ENCODE measurements at regions not wholly inside any gene's neighbourhood (a gene's known extent, or its start where the extent isn't known, plus 50 kb on each side); places are given as distances from the start of the nearest gene placed in this dataset.
"Not testable (repeated sequence)": the region's sequence is repeated elsewhere in the genome, so short reads cannot be mapped to it uniquely, and the experiment has no call there.

DNA sequence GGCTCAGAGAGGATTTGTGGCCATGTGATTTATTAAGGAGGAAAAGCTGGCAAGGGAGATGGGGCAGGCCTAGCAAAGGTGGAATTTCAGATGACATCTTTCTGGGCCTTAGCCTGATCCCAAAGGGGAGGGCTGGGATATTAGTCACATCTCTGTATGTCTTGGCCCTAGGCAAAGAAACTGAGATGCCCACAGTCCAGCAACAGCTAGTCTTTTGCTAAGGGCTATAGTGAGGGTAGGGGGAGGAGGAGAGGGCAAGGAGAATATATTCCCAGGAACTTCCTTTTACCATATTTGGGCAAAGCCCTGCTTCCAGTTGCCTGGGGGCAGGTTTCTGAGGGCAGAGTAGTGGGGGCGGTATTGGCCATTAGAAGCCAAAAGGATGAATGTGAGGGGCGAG, 209.8 kb upstream of the NR3C2 start:
- DNase-seq (ENCODE audit: low read depth), result no peak

DNA sequence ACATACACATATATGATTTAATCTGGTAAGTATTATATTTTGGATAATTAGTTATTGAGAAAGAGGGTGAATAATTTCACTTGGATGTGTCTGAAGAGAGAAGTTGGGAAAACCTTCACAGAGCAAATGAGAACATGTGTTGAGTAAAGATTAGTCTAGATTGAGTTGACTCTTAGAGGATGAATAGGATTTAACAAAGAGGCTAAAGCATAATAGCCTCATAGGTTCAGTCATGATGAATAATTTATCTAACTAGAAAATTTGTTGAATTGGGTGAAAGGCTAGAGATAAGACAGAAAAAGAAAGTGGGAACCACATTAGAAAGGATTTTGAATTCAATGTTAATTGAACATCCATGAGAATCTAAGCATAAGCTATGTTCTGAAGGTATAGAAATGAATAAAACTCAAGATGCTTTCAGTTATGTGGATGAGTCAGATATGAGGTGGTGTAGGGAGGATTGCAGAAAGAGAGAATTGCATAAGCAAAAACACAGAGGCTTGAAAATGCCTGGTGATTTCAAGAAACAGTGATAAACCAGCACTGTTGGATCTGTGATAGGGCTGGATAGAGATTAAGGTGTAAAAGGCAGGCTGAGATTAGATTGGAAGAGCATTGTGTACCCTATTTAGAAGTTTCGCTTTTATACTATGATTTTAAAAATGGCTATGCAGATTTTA, 207.6 kb upstream of the NR3C2 start:
- peak; percentile 18 for DNase-seq (ENCODE audit: low read depth)

DNA sequence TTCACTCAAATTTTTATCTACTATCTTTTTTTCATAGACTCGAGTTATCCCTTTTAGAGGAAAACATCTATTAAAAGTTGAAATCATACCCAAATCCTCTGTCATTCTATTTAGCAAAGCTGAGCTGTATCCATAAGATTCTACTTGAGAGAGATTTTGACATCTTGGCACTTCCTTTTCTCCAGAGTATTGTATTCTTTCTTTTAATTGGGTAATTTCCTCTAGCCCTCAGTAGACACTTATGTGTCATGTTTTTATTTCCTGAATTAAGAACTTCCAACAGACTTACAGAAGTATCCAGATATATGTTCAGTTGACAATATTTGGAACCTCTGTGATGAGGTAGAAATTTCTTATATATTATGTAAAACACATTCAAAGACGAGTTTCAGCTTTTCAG, 201.6 kb upstream of the NR3C2 start:
- no peak for DNase-seq (ENCODE audit: low read depth)

DNA sequence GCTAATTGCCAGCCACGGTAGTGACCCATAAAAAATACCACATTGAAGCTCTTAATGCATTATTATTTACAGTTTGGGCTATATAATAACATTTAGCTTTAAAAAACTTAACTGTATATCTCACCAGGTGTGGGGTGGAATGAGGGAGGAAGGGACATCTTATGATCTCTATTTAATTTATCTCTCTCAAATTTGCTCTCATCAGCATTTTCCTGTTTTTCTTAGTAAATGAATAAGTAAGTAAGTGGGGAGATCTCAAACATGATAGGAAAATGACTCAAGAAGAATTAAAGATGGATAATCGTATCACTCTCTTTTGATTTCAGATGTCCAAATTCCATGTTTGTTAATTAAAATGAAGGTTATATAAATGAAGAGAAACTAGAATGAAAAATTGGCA, 200.7 kb upstream of the NR3C2 start:
- DNase-seq (ENCODE audit: low read depth), result no peak

DNA sequence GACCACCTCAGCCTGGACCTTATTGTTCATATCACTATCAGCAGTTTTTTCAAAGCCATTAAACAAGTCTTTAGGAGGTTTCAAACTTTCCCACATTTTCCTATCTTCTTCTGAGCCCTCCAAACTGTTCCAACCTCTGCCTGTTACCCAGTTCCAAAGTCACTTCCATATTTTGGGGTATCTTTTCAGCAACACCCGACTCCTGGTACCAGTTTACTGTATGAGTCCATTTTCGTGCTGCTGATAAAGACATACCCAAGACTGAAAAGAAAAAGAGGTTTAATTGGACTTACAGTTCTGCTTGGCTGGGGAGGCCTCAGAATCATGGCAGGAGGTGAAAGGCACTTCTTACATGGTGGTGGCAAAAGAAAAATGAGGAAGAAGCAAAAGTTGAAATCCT, 195.9 kb upstream of the NR3C2 start:
- not testable (repeated sequence) for DNase-seq (ENCODE audit: low read depth)

DNA sequence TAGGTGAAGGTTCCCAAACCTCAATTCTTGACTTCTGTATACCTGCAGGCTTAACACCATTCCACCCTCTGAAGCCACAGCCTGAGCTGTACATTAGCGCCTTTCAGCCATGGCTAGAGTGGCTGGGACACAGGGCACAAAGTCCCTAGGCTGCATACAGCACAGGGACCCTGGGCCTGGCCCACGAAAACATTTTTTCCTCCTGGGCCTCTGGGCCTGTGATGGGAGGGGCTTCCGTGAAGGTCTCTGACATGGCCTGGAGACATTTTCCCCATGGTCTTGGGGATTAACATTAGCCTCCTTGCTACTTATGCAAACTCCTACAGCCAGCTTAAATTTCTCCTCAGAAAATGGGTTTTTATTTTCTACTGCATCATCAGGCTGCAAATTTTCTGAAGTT, 195.2 kb upstream of the NR3C2 start:
- not testable (repeated sequence) for DNase-seq (ENCODE audit: low read depth)

DNA sequence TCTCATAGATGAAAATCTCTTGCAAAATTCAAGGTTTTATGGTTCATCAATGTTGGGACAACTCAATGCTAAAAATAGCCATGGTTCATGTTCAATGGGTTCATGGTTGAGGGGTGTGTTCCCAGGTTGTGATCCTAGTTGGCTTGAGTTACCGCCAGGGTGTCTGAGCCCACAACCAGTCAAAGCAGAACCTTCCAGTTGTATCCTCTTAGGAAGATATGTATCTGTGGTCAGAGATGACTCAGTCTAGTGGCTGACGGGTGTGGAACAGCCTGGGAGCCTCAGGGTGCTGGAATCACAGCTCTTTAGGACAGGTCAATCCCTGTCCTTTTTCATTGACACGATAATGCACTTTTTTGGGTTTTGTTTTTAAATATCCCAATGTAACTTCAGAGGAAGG, 192.3 kb upstream of the NR3C2 start:
- peak; percentile 6 for DNase-seq (ENCODE audit: low read depth)

DNA sequence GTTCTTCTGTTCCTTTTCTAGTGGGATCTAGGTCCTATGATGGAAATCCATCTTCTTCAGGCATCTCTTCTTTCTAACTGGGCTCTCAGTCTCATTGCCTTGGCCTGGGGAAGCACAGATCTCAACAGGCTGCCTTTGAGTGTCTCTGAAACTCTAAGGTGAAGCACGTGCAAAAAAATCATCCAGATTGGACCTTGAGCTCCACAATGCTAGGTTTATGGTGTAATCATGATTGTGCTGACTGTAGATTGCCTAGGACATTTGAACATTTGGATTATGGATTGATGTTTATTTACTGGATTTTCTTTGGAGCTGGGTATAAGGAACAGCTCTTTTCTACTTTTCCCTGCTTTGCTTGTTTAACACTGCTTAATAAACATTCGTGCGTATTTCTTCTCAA, 191.5 kb upstream of the NR3C2 start:
- DNase-seq (ENCODE audit: low read depth), result no peak

DNA sequence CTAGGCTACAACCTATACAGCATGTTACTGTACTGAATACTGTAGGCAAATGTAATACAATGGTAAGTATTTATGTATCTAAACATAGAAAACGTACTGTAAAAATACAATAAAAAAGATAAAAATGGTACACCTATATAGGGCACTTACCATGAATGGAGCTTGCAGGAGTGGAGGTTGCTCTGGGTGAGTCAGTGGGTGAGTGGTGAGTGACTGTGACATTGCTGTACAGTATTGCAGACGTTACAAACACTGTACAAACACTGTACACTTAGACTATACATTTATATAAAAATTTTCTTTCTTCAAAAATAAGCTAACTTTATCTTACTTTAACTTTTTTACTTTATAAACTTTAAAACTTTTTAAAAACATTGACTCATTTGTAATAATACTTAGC, 190.3 kb upstream of the NR3C2 start:
- DNase-seq (ENCODE audit: low read depth), result no peak

DNA sequence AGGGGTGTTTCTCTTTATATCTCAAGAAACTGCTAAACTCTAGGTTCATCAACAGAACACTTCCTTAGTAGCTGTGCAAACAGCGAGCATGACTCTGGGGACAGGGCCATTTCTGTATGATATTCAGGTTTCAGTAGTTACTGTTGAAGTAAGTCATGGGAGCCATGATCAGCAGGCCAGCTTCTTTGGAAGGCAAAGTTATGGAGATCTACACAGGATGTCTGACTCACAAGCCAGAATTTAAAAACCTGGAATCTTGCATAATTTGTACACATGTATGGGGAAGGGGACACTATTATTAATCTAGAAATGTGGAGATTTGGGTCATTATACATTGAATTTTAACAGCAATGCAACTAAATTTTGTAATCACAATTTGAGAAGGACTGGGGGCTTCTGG, 187.8 kb upstream of the NR3C2 start:
- DNase-seq (ENCODE audit: low read depth), result no peak

DNA sequence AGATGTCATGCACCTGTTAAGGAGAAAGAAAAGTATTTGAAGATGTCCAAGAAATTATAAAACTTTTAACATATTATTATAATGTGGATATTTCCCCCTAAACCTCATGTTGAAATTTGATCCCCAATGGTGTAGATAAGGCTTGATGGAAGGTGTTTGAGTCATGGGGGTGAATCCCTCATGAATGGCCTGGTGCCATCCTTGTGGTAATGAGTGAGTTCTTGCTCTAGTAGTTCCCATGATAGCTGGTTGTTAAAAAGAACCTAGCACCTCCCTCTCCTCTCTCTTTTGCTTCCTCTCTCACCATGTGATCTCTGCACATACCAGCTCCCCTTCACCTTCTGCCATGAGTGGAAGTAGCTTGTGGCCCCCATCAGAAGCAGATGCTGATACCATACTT, 176.6 kb upstream of the NR3C2 start:
- DNase-seq (ENCODE audit: low read depth), result no peak

DNA sequence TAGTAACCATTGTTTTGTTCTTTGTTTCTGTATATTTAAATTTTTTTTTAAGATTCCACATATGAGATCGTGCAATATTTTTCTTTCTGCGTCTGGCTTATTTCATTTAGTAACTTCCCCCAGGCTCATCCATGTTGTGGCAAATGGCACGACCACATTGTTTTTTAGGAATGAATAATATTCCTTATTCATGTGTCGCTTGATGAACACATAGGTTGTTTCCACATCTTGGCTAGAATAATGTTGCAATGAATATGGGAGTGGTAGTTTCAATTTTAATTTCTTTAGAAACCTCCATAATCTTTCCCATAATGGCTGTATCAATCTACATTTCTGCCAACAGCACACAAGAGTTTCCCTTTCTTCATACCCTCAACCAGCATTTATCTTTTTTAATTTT, 166.8 kb upstream of the NR3C2 start:
- no peak for DNase-seq (ENCODE audit: low read depth)

DNA sequence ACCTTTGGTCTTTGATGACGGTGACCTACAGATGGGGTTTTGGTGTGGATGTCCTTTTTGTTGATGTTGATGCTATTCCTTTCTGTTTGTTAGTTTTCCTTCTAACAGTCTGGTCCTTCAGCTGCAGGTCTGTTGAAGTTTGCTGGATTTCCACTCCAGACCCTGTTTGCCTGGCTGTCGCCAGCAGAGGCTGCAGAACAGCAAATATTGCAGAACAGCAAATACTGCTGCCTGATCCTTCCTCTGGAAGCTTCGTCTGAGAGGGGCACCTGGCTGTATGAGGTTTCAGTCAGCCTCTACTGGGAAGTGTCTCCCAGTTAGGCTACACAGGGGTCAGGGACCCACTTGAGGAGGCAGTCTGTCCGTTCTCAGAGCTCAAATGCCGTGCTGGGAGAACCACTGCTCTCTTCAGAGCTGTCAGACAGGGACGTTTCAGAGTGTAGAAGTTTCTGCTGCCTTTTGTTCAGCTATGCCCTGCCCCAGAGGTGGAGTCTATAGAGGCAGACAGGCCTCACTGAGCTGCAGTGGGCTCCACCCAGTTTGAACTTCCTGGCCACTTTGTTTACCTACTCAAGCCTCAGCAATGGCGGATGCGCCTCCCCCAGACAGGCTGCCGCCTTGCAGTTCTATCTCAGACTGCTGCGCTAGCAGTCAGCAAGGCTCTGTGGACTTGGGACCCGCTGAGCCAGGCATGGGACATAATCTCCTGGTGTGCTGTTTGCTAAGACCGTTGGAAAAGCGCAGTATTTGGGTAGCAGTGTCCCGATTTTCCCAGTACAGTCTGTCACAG, 156.4 kb upstream of the NR3C2 start:
- DNase-seq (ENCODE audit: low read depth), result not testable (repeated sequence)

DNA sequence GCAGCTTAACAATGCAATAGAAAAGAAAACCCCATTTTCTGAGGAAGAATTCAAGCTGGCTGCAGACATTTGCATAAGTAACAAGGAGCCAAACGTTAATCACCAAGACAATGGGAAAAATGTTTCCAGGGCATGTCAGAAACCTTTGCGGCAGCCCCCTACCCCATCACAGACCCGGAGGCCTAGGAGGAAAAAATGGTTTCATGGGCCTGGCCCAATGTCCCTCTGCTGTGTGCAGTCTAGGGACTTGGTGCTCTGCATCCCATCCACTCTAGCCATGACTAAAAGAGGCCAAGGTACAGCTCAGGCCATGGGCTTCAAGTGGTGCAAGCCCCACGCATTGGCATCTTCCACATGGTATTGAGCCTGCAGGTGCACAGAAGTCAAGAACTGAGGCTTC, 147.0 kb upstream of the NR3C2 start:
- DNase-seq (ENCODE audit: low read depth), result no peak

DNA sequence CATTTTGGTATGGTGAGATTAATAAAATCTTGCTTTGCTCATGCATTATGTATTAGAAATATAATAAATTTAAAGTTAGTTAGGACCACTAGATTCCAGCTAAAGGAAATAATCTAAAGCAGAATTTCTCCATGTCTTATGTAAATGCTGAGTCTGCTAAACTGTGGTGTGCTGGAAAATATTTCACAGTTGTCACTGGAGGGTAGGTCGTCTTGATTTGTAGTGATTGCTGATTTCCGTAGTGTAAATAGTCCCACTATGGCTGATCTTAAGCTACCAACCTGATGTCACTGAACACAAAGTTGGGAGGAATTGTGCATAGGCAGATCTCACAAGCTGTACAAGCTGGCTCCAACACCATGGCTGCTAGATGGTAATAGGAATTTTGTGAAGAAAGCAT, 133.4 kb upstream of the NR3C2 start:
- DNase-seq (ENCODE audit: low read depth), result no peak

DNA sequence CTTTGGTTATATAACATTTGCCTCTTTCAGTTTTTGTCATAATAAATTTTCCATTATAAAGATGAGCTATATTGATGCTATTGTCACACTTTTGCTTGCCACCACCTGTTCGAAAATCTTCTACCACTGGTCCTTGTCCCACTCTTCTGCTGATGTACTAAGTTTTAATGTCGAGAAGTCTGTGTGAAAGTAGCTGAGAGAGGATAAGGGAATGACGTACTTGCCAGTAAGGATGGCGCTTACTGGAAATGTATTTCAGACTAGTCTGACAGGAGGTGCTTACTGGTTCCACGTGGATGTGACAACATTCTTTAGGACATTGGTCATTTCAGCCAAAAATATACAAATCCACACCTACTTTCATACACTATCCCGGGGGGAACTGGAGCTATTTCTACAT, 132.7 kb upstream of the NR3C2 start:
- no peak for DNase-seq (ENCODE audit: low read depth)

DNA sequence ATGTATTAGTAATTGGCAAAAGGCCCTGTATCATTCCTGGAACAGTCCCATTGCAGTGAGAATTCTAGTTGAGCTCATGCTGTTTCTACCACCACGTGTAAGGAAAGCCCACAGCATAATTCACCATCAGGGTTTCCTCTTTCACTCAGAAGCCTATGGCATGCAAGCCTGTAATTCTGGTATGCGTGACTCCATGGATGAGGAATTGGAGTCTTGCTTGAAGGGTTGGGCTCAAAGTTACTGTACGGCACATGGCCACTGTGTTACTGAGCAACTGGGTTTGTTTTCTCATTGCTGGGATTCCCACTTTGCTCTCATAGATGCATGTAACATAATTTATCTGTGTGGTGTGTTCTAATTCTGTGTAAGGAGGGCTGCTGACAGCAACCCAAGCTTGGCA, 132.3 kb upstream of the NR3C2 start:
- peak; percentile 60 for DNase-seq (ENCODE audit: low read depth)

DNA sequence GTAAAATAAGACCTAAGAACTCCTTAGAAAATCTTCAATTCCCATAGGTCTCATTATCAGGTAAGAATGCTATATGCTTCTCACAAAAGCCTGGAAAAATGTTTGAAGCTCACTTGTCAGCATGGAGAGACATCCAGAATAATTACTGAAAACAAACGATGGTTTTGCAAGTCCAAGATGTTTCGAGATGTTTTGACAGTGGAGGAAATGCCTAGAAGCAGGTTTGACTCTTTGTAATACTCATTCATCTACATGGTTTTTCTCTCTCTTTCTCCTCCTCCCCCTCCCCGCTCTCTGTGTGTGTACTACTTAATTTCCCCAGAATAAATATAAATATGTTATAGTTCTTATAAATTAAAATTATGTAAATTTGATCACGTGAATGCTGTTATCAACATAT, 131.9 kb upstream of the NR3C2 start:
- DNase-seq (ENCODE audit: low read depth), result no peak

DNA sequence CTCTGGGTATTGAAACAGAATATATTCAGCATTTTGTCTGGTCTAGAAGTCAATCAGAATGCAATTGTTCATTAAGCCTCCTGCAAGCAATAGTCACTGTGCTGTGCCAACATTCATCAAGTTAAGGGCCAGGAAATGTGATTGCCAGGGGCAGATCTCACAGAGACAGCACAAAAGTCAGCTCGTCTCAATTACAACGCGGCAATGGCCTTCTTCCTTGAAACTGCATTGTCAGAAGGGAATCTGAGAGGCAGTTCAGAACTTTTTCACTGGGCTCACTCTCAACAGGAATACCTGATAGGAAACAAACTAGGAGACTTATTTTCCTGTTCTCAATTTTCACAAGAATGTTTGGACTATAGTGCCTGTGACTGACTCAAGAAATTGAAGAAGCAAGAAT, 131.1 kb upstream of the NR3C2 start:
- no peak for DNase-seq (ENCODE audit: low read depth)

DNA sequence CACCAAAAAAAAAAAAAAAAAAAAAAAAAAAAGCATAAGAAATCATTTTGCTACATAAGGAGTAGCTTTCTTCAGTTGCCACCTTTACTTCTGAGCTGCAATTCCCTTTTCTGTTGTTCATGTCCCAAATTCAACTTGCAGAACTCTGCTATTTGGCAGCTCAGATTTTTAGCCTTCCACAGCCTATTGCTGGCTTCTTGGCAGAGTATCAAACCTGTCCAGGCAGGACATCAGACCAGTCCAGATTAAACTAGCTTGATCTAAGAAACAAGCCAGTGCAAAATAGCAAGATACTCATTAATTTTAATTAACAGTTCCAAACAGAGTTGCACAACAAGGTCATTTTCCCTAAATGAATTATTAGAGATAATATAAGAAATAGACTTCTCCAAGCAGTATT, 123.6 kb upstream of the NR3C2 start:
- no peak for DNase-seq (ENCODE audit: low read depth)

DNA sequence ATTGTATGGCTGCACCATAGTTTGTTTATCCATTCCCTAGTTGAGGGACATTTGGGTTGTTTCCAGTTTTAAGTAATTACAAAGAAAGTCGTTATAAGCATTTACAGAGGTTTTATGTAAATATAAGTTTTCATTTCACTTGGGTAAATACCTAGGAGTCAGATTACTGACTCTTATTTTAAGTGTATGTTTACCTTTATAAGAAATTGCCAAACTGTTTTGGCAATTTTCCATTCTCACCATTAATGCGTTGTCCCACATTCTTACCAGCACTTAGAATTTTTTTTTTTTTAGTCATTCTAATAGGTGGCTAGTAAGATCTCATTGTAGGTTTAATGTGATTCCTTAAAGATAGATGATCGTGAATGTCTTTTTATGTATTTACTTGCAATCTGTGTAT, 121.5 kb upstream of the NR3C2 start:
- DNase-seq (ENCODE audit: low read depth), result no peak

DNA sequence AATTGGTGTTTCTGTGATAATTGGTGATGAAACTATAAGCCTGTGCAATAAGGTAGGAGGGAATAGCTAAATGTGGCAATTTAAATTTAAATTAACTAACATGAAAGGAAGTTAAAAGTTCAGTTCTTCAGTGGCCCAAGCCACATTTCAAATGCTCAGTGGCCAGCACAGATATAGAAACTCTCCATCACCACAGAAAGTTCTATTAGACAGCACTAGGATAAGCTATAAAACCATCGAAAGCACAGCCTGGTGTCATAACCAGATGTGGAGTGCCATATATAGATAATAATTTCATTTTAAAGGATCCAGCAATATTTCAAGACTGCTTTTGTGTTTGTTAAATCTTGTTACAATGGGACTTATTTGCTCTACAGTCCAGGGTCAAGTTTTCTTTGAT, 119.3 kb upstream of the NR3C2 start:
- DNase-seq (ENCODE audit: low read depth), result no peak

DNA sequence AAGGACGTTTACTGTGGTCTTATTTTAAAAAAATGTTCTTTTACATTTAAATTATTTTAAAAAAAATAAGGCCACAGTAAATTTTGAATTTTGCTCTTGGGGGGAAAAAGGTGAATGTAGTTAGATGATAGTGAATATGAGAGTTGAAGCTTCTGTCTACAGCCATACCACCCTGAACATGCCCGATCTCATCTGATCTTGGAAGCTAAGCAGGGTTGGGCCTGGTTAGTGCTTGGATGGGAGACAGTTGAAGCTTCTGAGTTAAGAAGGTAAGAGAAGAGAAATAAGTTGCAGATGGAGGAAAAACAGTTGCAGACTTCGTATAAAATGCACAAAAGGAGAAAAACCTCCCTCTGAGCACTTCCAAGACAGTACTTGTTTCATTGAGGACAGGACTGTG, 115.6 kb upstream of the NR3C2 start:
- no peak for DNase-seq (ENCODE audit: low read depth)

DNA sequence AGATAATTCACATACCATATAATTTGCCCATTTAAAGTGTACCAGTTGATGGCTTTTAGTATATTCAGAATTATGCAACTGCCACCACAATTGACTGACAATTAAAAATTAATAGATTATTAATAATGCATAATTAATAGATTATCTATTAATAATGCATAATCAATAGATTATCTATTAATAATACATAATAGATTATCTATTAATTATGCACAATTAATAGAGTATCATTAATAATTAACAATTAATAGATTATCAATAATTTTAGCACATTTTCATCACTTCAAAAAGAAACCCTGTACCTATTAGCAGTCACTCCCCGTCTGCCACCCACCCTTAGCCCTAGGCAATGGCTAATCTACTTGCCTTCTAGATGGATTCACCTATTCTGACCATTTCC, 108.6 kb upstream of the NR3C2 start:
- no peak for DNase-seq (ENCODE audit: low read depth)

Measured in non-pigmented ciliary epithelial cell (primary cell).